UCSD-AML1 (cell line): ENCODE measurements at regions not wholly inside any gene's neighbourhood (a gene's known extent, or its start where the extent isn't known, plus 50 kb on each side); places are given as distances from the start of the nearest gene placed in this dataset.
"Not testable (repeated sequence)": the region's sequence is repeated elsewhere in the genome, so short reads cannot be mapped to it uniquely, and the experiment has no call there.

Source experiments
- DNase-seq: peaks from one replicate; lab custom pipeline; 2025; ENCODE audit not compliant: unreplicated experiment; lab: John Stamatoyannopoulos, UW

- DNase-seq = no peak
Measured at GRCh38 chr3:175988401-175988800, 1129.3 kb downstream of the NAALADL2 start.

GRCh38 chr3:175985781-175986180, 1126.6 kb downstream of the NAALADL2 start:
- DNase-seq = no peak

- DNase-seq = no peak
Measured at GRCh38 chr3:175983379-175983778, 1124.2 kb downstream of the NAALADL2 start.

GRCh38 chr3:175980486-175981090, 1121.5 kb downstream of the NAALADL2 start:
- no peak for DNase-seq

GRCh38 chr3:175977968-175978752, 1119.0 kb downstream of the NAALADL2 start:
- no peak for DNase-seq

GRCh38 chr3:175969456-175969855, 1110.3 kb downstream of the NAALADL2 start:
- no peak for DNase-seq

- no peak for DNase-seq
Measured at GRCh38 chr3:175965036-175965435, 1105.9 kb downstream of the NAALADL2 start.

GRCh38 chr3:175957427-175957826, 1098.3 kb downstream of the NAALADL2 start:
- DNase-seq = no peak

- no peak for DNase-seq
Measured at GRCh38 chr3:175956964-175957363, 1097.8 kb downstream of the NAALADL2 start.

GRCh38 chr3:175951047-175951694, 1092.0 kb downstream of the NAALADL2 start:
- no peak for DNase-seq

- no peak for DNase-seq
Measured at GRCh38 chr3:175948041-175948440, 1088.9 kb downstream of the NAALADL2 start.

- no peak for DNase-seq
Measured at GRCh38 chr3:175941352-175941751, 1082.2 kb downstream of the NAALADL2 start.

GRCh38 chr3:175940881-175941280, 1081.7 kb downstream of the NAALADL2 start:
- DNase-seq = no peak

- no peak for DNase-seq
Measured at GRCh38 chr3:175940243-175940642, 1081.1 kb downstream of the NAALADL2 start.

- DNase-seq = not testable (repeated sequence)
Measured at GRCh38 chr3:175937367-175937766, 1078.2 kb downstream of the NAALADL2 start.

GRCh38 chr3:175932586-175932985, 1073.5 kb downstream of the NAALADL2 start:
- DNase-seq = no peak

- no peak for DNase-seq
Measured at GRCh38 chr3:175919133-175919532, 1060.0 kb downstream of the NAALADL2 start.

GRCh38 chr3:175916191-175916934, 1057.2 kb downstream of the NAALADL2 start:
- no peak for DNase-seq

- DNase-seq = no peak
Measured at GRCh38 chr3:175914785-175915184, 1055.7 kb downstream of the NAALADL2 start.

- no peak for DNase-seq
Measured at GRCh38 chr3:175913286-175913685, 1054.2 kb downstream of the NAALADL2 start.

- no peak for DNase-seq
Measured at GRCh38 chr3:175911937-175912336, 1052.8 kb downstream of the NAALADL2 start.
